ENCODE measurements at regions not wholly inside any gene's neighbourhood (a gene's known extent, or its start where the extent isn't known, plus 50 kb on each side); places are given as distances from the start of the nearest gene placed in this dataset.

DNA sequence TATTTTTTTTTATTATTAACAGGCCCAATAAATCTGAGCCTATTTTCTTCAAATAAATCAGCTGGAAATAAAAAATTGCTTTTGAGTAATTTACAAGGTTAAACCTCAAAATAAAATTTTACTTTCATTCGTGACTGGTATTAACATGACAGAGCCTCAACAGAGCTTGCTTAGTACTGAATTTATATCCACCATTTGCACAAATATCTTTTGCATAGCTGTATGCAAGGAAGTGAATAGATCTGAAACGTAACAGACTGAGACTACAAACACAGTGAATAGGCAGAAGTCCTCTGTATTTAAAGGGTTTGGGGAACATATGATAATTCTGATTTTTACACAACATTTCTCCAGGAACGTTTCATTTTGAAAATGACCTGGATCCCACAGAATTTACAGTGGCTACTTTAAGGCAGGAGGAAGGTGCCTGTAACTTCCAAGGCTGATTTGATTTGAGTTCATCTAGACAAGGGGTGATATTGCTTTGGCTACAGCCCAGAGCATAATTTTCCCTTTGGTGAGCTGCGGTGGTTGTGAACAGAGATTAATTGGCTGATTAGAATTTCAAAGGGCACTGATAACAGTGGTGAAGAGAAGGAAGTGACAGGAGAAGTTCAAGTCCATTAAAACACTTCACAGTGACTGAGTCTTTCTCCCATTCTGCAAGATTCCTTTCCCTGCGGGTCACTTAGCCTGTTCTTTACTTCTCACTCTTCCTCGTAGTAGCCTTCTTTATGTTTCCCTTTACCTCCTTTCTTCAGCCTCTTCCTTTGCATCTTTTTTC is 121.2 kb upstream of the SASH1 start:
- TF ChIP-seq, protein P1, sequence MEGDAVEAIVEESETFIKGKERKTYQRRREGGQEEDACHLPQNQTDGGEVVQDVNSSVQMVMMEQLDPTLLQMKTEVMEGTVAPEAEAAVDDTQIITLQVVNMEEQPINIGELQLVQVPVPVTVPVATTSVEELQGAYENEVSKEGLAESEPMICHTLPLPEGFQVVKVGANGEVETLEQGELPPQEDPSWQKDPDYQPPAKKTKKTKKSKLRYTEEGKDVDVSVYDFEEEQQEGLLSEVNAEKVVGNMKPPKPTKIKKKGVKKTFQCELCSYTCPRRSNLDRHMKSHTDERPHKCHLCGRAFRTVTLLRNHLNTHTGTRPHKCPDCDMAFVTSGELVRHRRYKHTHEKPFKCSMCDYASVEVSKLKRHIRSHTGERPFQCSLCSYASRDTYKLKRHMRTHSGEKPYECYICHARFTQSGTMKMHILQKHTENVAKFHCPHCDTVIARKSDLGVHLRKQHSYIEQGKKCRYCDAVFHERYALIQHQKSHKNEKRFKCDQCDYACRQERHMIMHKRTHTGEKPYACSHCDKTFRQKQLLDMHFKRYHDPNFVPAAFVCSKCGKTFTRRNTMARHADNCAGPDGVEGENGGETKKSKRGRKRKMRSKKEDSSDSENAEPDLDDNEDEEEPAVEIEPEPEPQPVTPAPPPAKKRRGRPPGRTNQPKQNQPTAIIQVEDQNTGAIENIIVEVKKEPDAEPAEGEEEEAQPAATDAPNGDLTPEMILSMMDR (IDR thresholded peaks at IDR 0.05; ENCODE audit: insufficient read depth, low read length) = no peak
- TF ChIP-seq SPI1 (IDR thresholded peaks at IDR 0.05; ENCODE audit: borderline replicate concordance, low read depth) (no peak), GABPA (IDR thresholded peaks at IDR 0.05; ENCODE audit: low read depth) (no peak), POLR2AphosphoS5 (IDR thresholded peaks at IDR 0.05; ENCODE audit: low read depth) (no peak)
- TF ChIP-seq, protein P2, sequence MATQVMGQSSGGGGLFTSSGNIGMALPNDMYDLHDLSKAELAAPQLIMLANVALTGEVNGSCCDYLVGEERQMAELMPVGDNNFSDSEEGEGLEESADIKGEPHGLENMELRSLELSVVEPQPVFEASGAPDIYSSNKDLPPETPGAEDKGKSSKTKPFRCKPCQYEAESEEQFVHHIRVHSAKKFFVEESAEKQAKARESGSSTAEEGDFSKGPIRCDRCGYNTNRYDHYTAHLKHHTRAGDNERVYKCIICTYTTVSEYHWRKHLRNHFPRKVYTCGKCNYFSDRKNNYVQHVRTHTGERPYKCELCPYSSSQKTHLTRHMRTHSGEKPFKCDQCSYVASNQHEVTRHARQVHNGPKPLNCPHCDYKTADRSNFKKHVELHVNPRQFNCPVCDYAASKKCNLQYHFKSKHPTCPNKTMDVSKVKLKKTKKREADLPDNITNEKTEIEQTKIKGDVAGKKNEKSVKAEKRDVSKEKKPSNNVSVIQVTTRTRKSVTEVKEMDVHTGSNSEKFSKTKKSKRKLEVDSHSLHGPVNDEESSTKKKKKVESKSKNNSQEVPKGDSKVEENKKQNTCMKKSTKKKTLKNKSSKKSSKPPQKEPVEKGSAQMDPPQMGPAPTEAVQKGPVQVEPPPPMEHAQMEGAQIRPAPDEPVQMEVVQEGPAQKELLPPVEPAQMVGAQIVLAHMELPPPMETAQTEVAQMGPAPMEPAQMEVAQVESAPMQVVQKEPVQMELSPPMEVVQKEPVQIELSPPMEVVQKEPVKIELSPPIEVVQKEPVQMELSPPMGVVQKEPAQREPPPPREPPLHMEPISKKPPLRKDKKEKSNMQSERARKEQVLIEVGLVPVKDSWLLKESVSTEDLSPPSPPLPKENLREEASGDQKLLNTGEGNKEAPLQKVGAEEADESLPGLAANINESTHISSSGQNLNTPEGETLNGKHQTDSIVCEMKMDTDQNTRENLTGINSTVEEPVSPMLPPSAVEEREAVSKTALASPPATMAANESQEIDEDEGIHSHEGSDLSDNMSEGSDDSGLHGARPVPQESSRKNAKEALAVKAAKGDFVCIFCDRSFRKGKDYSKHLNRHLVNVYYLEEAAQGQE (IDR thresholded peaks at IDR 0.05; ENCODE audit: insufficient replicate concordance, low read depth) = no peak

Data from HL-60 (cell line).